GM23338 (cell line): ENCODE measurements at regions not wholly inside any gene's neighbourhood (a gene's known extent, or its start where the extent isn't known, plus 50 kb on each side); places are given as distances from the start of the nearest gene placed in this dataset.

ENCODE experiments used
- ATAC-seq: fragments of 200-7000 bp; cut with Tn5 transposase; 3 replicates; pipeline ENCODE4 v1.9.1; 2020
- DNase-seq: peaks from one replicate; pipeline ENCODE4 v3.0.0-alpha.2; 2015; ENCODE audit warnings: low spot score
- H2AFZ ChIP-seq: fragments of 200-600 bp; sonication (generic); 2 replicates; pipeline ENCODE4 v1.8.0; 2016; ENCODE audit warnings: antibody characterized with exemption, mild to moderate bottlenecking, moderate library complexity
- H3F3A ChIP-seq: fragments of 200-600 bp; sonication (generic); replicated peaks from 2 replicates; pipeline ENCODE4 v1.8.0; 2017; ENCODE audit warnings: antibody characterized with exemption, mixed run types, low read depth
- H3K27ac ChIP-seq: fragments of 200-600 bp; sonication (generic); 2 replicates; pipeline ENCODE4 v1.6.1; 2016; ENCODE audit warnings: low read depth
- H3K27me3 ChIP-seq: fragments of 200-600 bp; sonication (generic); 2 replicates; pipeline ENCODE4 v1.8.0; 2016; ENCODE audit warnings: mild to moderate bottlenecking, mixed run types, moderate library complexity; ENCODE audit not compliant: insufficient read depth
- H3K36me3 ChIP-seq: fragments of 200-600 bp; sonication (generic); 2 replicates; pipeline ENCODE4 v1.8.0; 2016; ENCODE audit warnings: mild to moderate bottlenecking; ENCODE audit not compliant: insufficient read depth
- H3K4me1 ChIP-seq: fragments of 200-600 bp; sonication (generic); 2 replicates; pipeline ENCODE4 v1.8.0; 2016; ENCODE audit warnings: mild to moderate bottlenecking, moderate library complexity; ENCODE audit not compliant: insufficient read depth
- H3K4me2 ChIP-seq: fragments of 200-600 bp; sonication (generic); 2 replicates; pipeline ENCODE4 v1.7.1; 2017; ENCODE audit warnings: mixed run types
- H3K4me3 ChIP-seq: fragments of 200-600 bp; sonication (generic); 2 replicates; pipeline ENCODE4 v1.6.1; 2016; ENCODE audit warnings: mixed run types
- H3K79me2 ChIP-seq: fragments of 200-600 bp; sonication (generic); replicated peaks from 2 replicates; pipeline ENCODE4 v1.8.0; 2017; ENCODE audit warnings: mild to moderate bottlenecking; ENCODE audit not compliant: insufficient read depth
- H3K9me2 ChIP-seq: fragments of 200-600 bp; sonication (generic); 2 replicates; pipeline ENCODE4 v1.8.0; 2017; ENCODE audit not compliant: insufficient read depth
- H4K20me1 ChIP-seq: fragments of 200-600 bp; sonication (generic); replicated peaks from 2 replicates; pipeline ENCODE4 v1.8.0; 2017; ENCODE audit warnings: mild to moderate bottlenecking; ENCODE audit not compliant: insufficient read depth
- H3K27ac Mint-ChIP-seq: 2 replicates; pipeline ENCODE4 v1.8.0; 2020; ENCODE audit warnings: inconsistent platforms, mild to moderate bottlenecking, moderate library complexity, mixed read lengths
- H3K27me3 Mint-ChIP-seq: 3 replicates; pipeline ENCODE4 v1.8.0; 2022; ENCODE audit warnings: low read depth, mild to moderate bottlenecking, moderate library complexity, mixed read lengths, inconsistent platforms; ENCODE audit not compliant: insufficient read depth, poor library complexity
- H3K36me3 Mint-ChIP-seq: 3 replicates; pipeline ENCODE4 v1.8.0; 2021; ENCODE audit warnings: low read depth, mild to moderate bottlenecking, inconsistent platforms, moderate library complexity, mixed read lengths
- H3K4me1 Mint-ChIP-seq: 3 replicates; pipeline ENCODE4 v1.8.0; 2020; ENCODE audit warnings: mild to moderate bottlenecking, inconsistent platforms, mixed read lengths
- H3K4me3 Mint-ChIP-seq: 3 replicates; pipeline ENCODE4 v1.8.0; 2021; ENCODE audit warnings: moderate library complexity, mild to moderate bottlenecking, inconsistent platforms, mixed read lengths
- H3K9me3 Mint-ChIP-seq: 3 replicates; pipeline ENCODE4 v1.8.0; 2020; ENCODE audit warnings: moderate library complexity, mild to moderate bottlenecking, inconsistent platforms, mixed read lengths
- CREB1 ChIP-seq: fragments of 250-450 bp; sonication (Bioruptor Pico); IDR thresholded peaks from 2 replicates; pipeline ENCODE4 v1.5.0; 2020; ENCODE audit warnings: low read depth, mild to moderate bottlenecking, moderate library complexity
- EZH2 ChIP-seq: fragments of 200-600 bp; sonication (generic); IDR thresholded peaks from one replicate; pipeline ENCODE4 v1.8.0; 2017; ENCODE audit warnings: antibody characterized with exemption, mild to moderate bottlenecking, low read depth; ENCODE audit not compliant: unreplicated experiment
- EZH2phosphoT487 ChIP-seq: fragments of 200-600 bp; sonication (generic); IDR thresholded peaks from one replicate; pipeline ENCODE4 v1.8.1; 2018; ENCODE audit warnings: antibody characterized with exemption; ENCODE audit not compliant: unreplicated experiment
- JUNB ChIP-seq: IDR thresholded peaks from one replicate; pipeline ENCODE4 v1.6.1; 2016; ENCODE audit warnings: antibody characterized with exemption; ENCODE audit not compliant: unreplicated experiment
- NANOG ChIP-seq: IDR thresholded peaks from 2 replicates; pipeline ENCODE4 v1.6.1; 2016; ENCODE audit warnings: antibody characterized with exemption, borderline replicate concordance
- POLR2AphosphoS5 ChIP-seq: IDR thresholded peaks from 2 replicates; pipeline ENCODE4 v1.6.1; 2016; ENCODE audit warnings: antibody characterized with exemption, low read depth
- STAT1 ChIP-seq: IDR thresholded peaks from one replicate; pipeline ENCODE4 v1.6.1; 2016; ENCODE audit warnings: antibody characterized with exemption; ENCODE audit not compliant: unreplicated experiment
- ZNF114 ChIP-seq: fragments of 250-450 bp; sonication (Bioruptor Pico); IDR thresholded peaks from 2 replicates; pipeline ENCODE4 v1.5.0; 2020; ENCODE audit warnings: mild to moderate bottlenecking, moderate library complexity
- ZNF331 ChIP-seq: fragments of 250-450 bp; sonication (Bioruptor Pico); IDR thresholded peaks from 2 replicates; pipeline ENCODE4 v1.5.0; 2020; ENCODE audit warnings: low read depth, mild to moderate bottlenecking, moderate library complexity
- TF ChIP-seq, protein P1 (sequence below), 2 experiments: fragments of 200-600 bp in 1 of 2; sonication (generic) in 1 of 2; conservative IDR thresholded peaks; 2 replicates each; pipeline versions ENCODE4 v1.5.1 to v1.6.1; 2016 to 2017; ENCODE audit warnings: antibody characterized with exemption in 2 of 2, low read depth in 2 of 2, mild to moderate bottlenecking in 2 of 2, moderate library complexity in 1 of 2
- TF ChIP-seq, protein P2 (sequence below): IDR thresholded peaks from 2 replicates; pipeline ENCODE4 v1.6.1; 2016; ENCODE audit warnings: antibody characterized with exemption
- TF ChIP-seq, protein P3 (sequence below): fragments of 250-450 bp; sonication (Bioruptor Pico); IDR thresholded peaks from 2 replicates; pipeline ENCODE4 v1.5.0; 2020; ENCODE audit warnings: mild to moderate bottlenecking, moderate library complexity
- TF ChIP-seq, protein P4 (sequence below): IDR thresholded peaks from one replicate; pipeline ENCODE4 v1.6.1; 2018; ENCODE audit warnings: antibody characterized with exemption; ENCODE audit not compliant: unreplicated experiment

DNA sequence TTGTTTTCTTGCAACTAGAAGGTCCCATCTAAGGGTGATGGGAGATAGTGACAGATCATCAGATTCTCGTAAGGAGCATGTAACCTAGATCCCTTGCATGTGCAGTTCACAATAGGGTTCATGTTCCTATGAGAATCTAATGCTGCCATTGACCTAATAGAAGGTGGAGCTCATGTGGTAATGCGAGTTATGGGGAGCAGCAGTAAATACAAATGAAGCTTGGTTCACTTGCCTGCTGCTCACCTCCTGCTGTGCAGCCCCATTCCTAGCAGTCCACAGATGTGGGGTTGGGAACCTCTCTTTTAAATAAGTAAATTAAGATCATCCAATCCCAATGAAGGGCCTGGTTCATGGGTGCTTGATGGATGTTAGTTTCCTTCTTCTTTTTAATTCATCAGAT, 148.7 kb upstream of the ATP1B1 start:
- H3K36me3 Mint-ChIP-seq = no peaks in the 10 kb centered on the region
- H3K4me1 Mint-ChIP-seq = no peaks in the 10 kb centered on the region; the same call in 1 of the 3 replicates
- H3K4me3 Mint-ChIP-seq = no peak overlapping the region
- TF ChIP-seq, protein P1, sequence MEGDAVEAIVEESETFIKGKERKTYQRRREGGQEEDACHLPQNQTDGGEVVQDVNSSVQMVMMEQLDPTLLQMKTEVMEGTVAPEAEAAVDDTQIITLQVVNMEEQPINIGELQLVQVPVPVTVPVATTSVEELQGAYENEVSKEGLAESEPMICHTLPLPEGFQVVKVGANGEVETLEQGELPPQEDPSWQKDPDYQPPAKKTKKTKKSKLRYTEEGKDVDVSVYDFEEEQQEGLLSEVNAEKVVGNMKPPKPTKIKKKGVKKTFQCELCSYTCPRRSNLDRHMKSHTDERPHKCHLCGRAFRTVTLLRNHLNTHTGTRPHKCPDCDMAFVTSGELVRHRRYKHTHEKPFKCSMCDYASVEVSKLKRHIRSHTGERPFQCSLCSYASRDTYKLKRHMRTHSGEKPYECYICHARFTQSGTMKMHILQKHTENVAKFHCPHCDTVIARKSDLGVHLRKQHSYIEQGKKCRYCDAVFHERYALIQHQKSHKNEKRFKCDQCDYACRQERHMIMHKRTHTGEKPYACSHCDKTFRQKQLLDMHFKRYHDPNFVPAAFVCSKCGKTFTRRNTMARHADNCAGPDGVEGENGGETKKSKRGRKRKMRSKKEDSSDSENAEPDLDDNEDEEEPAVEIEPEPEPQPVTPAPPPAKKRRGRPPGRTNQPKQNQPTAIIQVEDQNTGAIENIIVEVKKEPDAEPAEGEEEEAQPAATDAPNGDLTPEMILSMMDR (conservative IDR thresholded peaks at IDR 0.05; ENCODE audit: low read depth in 2 of 2) = no peak
- TF ChIP-seq NANOG (no peak), STAT1 (no peak), ZNF331 (CRISPR knock-in tag) (no peak), ZNF114 (CRISPR knock-in tag) (no peak), EZH2 (no peak), EZH2phosphoT487 (no peak), JUNB (no peak), CREB1 (CRISPR knock-in tag) (no peak), POLR2AphosphoS5 (no peak)
- TF ChIP-seq, protein P2, sequence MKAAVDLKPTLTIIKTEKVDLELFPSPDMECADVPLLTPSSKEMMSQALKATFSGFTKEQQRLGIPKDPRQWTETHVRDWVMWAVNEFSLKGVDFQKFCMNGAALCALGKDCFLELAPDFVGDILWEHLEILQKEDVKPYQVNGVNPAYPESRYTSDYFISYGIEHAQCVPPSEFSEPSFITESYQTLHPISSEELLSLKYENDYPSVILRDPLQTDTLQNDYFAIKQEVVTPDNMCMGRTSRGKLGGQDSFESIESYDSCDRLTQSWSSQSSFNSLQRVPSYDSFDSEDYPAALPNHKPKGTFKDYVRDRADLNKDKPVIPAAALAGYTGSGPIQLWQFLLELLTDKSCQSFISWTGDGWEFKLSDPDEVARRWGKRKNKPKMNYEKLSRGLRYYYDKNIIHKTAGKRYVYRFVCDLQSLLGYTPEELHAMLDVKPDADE = no peak
- TF ChIP-seq, protein P3, sequence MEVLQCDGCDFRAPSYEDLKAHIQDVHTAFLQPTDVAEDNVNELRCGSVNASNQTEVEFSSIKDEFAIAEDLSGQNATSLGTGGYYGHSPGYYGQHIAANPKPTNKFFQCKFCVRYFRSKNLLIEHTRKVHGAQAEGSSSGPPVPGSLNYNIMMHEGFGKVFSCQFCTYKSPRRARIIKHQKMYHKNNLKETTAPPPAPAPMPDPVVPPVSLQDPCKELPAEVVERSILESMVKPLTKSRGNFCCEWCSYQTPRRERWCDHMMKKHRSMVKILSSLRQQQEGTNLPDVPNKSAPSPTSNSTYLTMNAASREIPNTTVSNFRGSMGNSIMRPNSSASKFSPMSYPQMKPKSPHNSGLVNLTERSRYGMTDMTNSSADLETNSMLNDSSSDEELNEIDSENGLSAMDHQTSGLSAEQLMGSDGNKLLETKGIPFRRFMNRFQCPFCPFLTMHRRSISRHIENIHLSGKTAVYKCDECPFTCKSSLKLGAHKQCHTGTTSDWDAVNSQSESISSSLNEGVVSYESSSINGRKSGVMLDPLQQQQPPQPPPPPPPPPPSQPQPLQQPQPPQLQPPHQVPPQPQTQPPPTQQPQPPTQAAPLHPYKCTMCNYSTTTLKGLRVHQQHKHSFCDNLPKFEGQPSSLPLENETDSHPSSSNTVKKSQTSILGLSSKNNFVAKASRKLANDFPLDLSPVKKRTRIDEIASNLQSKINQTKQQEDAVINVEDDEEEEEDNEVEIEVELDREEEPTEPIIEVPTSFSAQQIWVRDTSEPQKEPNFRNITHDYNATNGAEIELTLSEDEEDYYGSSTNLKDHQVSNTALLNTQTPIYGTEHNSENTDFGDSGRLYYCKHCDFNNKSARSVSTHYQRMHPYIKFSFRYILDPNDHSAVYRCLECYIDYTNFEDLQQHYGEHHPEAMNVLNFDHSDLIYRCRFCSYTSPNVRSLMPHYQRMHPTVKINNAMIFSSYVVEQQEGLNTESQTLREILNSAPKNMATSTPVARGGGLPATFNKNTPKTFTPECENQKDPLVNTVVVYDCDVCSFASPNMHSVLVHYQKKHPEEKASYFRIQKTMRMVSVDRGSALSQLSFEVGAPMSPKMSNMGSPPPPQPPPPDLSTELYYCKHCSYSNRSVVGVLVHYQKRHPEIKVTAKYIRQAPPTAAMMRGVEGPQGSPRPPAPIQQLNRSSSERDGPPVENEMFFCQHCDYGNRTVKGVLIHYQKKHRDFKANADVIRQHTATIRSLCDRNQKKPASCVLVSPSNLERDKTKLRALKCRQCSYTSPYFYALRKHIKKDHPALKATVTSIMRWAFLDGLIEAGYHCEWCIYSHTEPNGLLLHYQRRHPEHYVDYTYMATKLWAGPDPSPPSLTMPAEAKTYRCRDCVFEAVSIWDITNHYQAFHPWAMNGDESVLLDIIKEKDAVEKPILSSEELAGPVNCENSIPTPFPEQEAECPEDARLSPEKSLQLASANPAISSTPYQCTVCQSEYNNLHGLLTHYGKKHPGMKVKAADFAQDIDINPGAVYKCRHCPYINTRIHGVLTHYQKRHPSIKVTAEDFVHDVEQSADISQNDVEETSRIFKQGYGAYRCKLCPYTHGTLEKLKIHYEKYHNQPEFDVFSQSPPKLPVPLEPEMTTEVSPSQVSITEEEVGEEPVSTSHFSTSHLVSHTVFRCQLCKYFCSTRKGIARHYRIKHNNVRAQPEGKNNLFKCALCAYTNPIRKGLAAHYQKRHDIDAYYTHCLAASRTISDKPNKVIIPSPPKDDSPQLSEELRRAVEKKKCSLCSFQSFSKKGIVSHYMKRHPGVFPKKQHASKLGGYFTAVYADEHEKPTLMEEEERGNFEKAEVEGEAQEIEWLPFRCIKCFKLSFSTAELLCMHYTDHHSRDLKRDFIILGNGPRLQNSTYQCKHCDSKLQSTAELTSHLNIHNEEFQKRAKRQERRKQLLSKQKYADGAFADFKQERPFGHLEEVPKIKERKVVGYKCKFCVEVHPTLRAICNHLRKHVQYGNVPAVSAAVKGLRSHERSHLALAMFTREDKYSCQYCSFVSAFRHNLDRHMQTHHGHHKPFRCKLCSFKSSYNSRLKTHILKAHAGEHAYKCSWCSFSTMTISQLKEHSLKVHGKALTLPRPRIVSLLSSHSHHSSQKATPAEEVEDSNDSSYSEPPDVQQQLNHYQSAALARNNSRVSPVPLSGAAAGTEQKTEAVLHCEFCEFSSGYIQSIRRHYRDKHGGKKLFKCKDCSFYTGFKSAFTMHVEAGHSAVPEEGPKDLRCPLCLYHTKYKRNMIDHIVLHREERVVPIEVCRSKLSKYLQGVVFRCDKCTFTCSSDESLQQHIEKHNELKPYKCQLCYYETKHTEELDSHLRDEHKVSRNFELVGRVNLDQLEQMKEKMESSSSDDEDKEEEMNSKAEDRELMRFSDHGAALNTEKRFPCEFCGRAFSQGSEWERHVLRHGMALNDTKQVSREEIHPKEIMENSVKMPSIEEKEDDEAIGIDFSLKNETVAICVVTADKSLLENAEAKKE (CRISPR knock-in tag) = no peak
- TF ChIP-seq, protein P4, sequence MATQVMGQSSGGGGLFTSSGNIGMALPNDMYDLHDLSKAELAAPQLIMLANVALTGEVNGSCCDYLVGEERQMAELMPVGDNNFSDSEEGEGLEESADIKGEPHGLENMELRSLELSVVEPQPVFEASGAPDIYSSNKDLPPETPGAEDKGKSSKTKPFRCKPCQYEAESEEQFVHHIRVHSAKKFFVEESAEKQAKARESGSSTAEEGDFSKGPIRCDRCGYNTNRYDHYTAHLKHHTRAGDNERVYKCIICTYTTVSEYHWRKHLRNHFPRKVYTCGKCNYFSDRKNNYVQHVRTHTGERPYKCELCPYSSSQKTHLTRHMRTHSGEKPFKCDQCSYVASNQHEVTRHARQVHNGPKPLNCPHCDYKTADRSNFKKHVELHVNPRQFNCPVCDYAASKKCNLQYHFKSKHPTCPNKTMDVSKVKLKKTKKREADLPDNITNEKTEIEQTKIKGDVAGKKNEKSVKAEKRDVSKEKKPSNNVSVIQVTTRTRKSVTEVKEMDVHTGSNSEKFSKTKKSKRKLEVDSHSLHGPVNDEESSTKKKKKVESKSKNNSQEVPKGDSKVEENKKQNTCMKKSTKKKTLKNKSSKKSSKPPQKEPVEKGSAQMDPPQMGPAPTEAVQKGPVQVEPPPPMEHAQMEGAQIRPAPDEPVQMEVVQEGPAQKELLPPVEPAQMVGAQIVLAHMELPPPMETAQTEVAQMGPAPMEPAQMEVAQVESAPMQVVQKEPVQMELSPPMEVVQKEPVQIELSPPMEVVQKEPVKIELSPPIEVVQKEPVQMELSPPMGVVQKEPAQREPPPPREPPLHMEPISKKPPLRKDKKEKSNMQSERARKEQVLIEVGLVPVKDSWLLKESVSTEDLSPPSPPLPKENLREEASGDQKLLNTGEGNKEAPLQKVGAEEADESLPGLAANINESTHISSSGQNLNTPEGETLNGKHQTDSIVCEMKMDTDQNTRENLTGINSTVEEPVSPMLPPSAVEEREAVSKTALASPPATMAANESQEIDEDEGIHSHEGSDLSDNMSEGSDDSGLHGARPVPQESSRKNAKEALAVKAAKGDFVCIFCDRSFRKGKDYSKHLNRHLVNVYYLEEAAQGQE = no peak
- no peak for ATAC-seq
- Histone ChIP-seq H3K36me3 (no peaks in the 10 kb centered on the region), H2AFZ (no peak overlapping the region), H3K9me2 (peaks cover 9% of the 10 kb centered on the region), H3K79me2 (no peaks in the 10 kb centered on the region), H3K4me1 (no peaks in the 10 kb centered on the region), H3K4me3 (no peak overlapping the region), H4K20me1 (no peaks in the 10 kb centered on the region), H3F3A (no peaks in the 10 kb centered on the region), H3K27ac (no peak overlapping the region), H3K27me3 (no peaks in the 10 kb centered on the region), H3K4me2 (no peak overlapping the region)
- H3K27ac Mint-ChIP-seq = no peak overlapping the region
- DNase-seq = no peak
- no peaks in the 10 kb centered on the region for H3K27me3 Mint-ChIP-seq
- no peaks in the 10 kb centered on the region; the same call in 1 of the 3 replicates for H3K9me3 Mint-ChIP-seq
